ENCODE measurements at regions not wholly inside any gene's neighbourhood (a gene's known extent, or its start where the extent isn't known, plus 50 kb on each side); places are given as distances from the start of the nearest gene placed in this dataset.

DNA sequence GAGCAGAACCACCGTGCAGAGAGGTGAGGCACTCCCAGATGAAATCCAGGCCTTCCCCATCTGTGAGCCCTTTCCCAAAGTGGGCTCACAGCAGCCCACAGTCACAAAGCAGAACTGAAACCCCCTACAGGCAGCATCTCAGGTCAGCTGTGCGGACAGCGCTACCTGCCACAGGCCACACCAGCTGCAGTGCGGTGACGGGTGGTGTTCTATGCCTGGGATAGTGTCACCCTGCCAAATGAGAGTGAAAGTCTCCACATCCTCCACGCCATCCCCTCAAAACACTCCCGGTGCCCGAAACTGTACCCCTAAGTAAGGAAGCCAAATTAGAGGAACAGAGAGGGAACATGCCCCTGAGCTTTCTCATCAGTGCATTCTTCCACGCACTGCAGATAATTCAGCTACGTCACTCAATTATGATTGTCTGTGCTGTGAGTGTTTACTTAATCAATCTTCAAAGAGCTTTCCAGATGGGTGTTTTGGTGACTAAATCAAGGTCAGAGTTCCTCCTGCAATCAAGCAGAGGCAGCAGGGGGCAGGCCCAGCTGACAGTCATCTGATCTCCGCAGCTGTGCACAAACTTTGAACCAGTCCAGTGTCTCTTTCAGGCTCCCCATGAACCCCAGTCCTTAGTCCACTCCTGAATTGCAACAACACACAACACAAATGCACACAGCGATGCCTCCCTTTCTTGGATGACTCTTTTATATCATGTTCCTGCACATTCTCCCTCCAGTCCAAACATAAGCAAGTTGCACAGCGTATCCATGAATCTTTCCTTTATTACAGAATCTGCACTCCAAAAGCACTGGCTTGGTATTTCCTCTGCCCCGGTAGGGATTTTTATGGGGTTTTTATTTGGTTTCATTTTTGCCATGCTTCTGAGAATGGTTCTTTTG is 150.0 kb downstream of the TOMM20 start (continued):
- TF ChIP-seq ZNF639 (CRISPR knock-in tag; conservative IDR thresholded peaks at IDR 0.05) = no peak; the same call in 1 of the 2 replicates
- peak; percentile 95 for TF ChIP-seq IRF2 (CRISPR knock-in tag; IDR thresholded peaks at IDR 0.05)
- no peak; the same call in 1 of the 2 replicates for TF ChIP-seq YEATS4 (CRISPR knock-in tag; IDR thresholded peaks at IDR 0.05; ENCODE audit: borderline replicate concordance)
- peak; percentile 74; the same call in 1 of the 2 replicates for TF ChIP-seq SP140L (CRISPR knock-in tag; IDR thresholded peaks at IDR 0.05; ENCODE audit: borderline replicate concordance)
- TF ChIP-seq ZNF83 (CRISPR knock-in tag; IDR thresholded peaks at IDR 0.05; ENCODE audit: borderline replicate concordance) = no peak
- TF ChIP-seq NFIC (IDR thresholded peaks at IDR 0.05; ENCODE audit: low read length) = no peak
- peak; percentile 49 for TF ChIP-seq ASH2L (IDR thresholded peaks at IDR 0.05; ENCODE audit: insufficient read length, low read depth, low read length)
- TF ChIP-seq ZNF772 (CRISPR knock-in tag; IDR thresholded peaks at IDR 0.05) = no peak
- peak; percentile 91 for TF ChIP-seq ZNF710 (CRISPR knock-in tag; IDR thresholded peaks at IDR 0.05; ENCODE audit: borderline replicate concordance)
- TF ChIP-seq SKIL (CRISPR knock-in tag; IDR thresholded peaks at IDR 0.05; ENCODE audit: borderline replicate concordance) = peak; percentile 1; the same call in 1 of the 2 replicates
- TF ChIP-seq ZNF687 (CRISPR knock-in tag; IDR thresholded peaks at IDR 0.05) = peak; percentile 97
- TF ChIP-seq, protein P1, sequence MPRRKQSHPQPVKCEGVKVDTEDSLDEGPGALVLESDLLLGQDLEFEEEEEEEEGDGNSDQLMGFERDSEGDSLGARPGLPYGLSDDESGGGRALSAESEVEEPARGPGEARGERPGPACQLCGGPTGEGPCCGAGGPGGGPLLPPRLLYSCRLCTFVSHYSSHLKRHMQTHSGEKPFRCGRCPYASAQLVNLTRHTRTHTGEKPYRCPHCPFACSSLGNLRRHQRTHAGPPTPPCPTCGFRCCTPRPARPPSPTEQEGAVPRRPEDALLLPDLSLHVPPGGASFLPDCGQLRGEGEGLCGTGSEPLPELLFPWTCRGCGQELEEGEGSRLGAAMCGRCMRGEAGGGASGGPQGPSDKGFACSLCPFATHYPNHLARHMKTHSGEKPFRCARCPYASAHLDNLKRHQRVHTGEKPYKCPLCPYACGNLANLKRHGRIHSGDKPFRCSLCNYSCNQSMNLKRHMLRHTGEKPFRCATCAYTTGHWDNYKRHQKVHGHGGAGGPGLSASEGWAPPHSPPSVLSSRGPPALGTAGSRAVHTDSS (CRISPR knock-in tag; conservative IDR thresholded peaks at IDR 0.05) = no peak
- no peak for TF ChIP-seq PLRG1 (conservative IDR thresholded peaks at IDR 0.05)
- TF ChIP-seq SAFB2 (CRISPR knock-in tag; IDR thresholded peaks at IDR 0.05; ENCODE audit: borderline replicate concordance, low read depth) = no peak; the same call in 1 of the 2 replicates
- TF ChIP-seq, protein P2, sequence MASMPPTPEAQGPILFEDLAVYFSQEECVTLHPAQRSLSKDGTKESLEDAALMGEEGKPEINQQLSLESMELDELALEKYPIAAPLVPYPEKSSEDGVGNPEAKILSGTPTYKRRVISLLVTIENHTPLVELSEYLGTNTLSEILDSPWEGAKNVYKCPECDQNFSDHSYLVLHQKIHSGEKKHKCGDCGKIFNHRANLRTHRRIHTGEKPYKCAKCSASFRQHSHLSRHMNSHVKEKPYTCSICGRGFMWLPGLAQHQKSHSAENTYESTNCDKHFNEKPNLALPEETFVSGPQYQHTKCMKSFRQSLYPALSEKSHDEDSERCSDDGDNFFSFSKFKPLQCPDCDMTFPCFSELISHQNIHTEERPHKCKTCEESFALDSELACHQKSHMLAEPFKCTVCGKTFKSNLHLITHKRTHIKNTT (CRISPR knock-in tag; IDR thresholded peaks at IDR 0.05) = no peak
